Chondrocyte (in vitro differentiated cells): ENCODE measurements at regions not wholly inside any gene's neighbourhood (a gene's known extent, or its start where the extent isn't known, plus 50 kb on each side); places are given as distances from the start of the nearest gene placed in this dataset.

ENCODE experiments used
- DNase-seq: peaks from one replicate; pipeline ENCODE4 v3.0.0; 2021; ENCODE audit warnings: mixed read lengths, low spot score
- H3K27ac Mint-ChIP-seq: one replicate; pipeline ENCODE4 v1.8.0; 2021; ENCODE audit warnings: mild to moderate bottlenecking, moderate library complexity, mixed read lengths; ENCODE audit not compliant: unreplicated experiment
- H3K27me3 Mint-ChIP-seq: 2 replicates; pipeline ENCODE4 v1.8.0; 2021; ENCODE audit warnings: low read depth, mixed read lengths
- H3K36me3 Mint-ChIP-seq: 2 replicates; pipeline ENCODE4 v1.8.0; 2021; ENCODE audit warnings: low read depth, mixed read lengths
- H3K4me1 Mint-ChIP-seq: 2 replicates; pipeline ENCODE4 v1.8.0; 2021; ENCODE audit warnings: low read depth, mild to moderate bottlenecking, mixed read lengths
- H3K4me3 Mint-ChIP-seq: one replicate; pipeline ENCODE4 v1.8.0; 2021; ENCODE audit warnings: mild to moderate bottlenecking, moderate library complexity, mixed read lengths; ENCODE audit not compliant: unreplicated experiment
- H3K9me3 Mint-ChIP-seq: 2 replicates; pipeline ENCODE4 v1.8.0; 2021; ENCODE audit warnings: low read depth, mixed read lengths
- CTCF ChIP-seq: fragments of 200-600 bp; sonication (generic); IDR thresholded peaks from 2 replicates; pipeline ENCODE4 v1.5.0; 2021; ENCODE audit warnings: antibody characterized with exemption, mild to moderate bottlenecking, moderate library complexity

- Mint-ChIP-seq H3K4me3 (no peak overlapping the region), H3K27me3 (no peaks in the 10 kb centered on the region), H3K27ac (no peak overlapping the region), H3K36me3 (no peaks in the 10 kb centered on the region), H3K4me1 (peaks cover 31% of the 10 kb centered on the region), H3K9me3 (no peaks in the 10 kb centered on the region)
- TF ChIP-seq CTCF = no peak
- no peak for DNase-seq
Observed at GRCh38 chr17:71934520-71934919, 186.3 kb upstream of the SOX9 start.

- Mint-ChIP-seq H3K4me3 (no peak overlapping the region), H3K9me3 (no peaks in the 10 kb centered on the region), H3K27ac (no peak overlapping the region), H3K27me3 (no peaks in the 10 kb centered on the region), H3K36me3 (no peaks in the 10 kb centered on the region), H3K4me1 (peaks cover 25% of the 10 kb centered on the region)
- DNase-seq = no peak
- TF ChIP-seq CTCF = no peak
Observed at GRCh38 chr17:71935341-71935740, 185.5 kb upstream of the SOX9 start.

GRCh38 chr17:71936977-71937376, 183.8 kb upstream of the SOX9 start:
- no peak overlapping the region for H3K4me3 Mint-ChIP-seq
- no peaks in the 10 kb centered on the region for H3K27me3 Mint-ChIP-seq
- no peaks in the 10 kb centered on the region for H3K36me3 Mint-ChIP-seq
- H3K9me3 Mint-ChIP-seq = no peaks in the 10 kb centered on the region
- TF ChIP-seq CTCF = no peak
- H3K4me1 Mint-ChIP-seq = peaks cover 25% of the 10 kb centered on the region
- DNase-seq = no peak
- no peak overlapping the region for H3K27ac Mint-ChIP-seq

DNA sequence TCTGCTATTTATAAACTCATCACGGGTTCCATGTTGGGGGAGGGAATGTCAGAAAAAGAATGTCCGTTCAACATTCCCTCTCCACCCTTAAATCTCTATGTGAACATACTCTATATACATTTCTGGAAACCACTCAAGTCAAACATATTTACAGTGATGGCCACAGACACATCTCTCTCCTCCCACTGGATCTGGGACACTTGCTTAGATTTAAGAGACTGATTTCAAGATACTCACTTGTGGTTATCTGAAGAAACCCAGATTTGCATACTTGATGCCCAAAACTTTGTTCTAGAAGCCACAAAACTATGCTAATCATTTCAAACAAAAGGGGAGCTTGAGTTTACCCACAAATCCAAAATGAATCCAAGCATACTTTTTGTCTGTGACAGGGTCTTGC, 182.9 kb upstream of the SOX9 start:
- Mint-ChIP-seq H3K27ac (no peak overlapping the region), H3K9me3 (no peaks in the 10 kb centered on the region), H3K27me3 (no peaks in the 10 kb centered on the region), H3K4me3 (no peak overlapping the region), H3K4me1 (peaks cover 25% of the 10 kb centered on the region), H3K36me3 (no peaks in the 10 kb centered on the region)
- DNase-seq = no peak
- TF ChIP-seq CTCF = no peak

- Mint-ChIP-seq H3K36me3 (no peaks in the 10 kb centered on the region), H3K9me3 (no peaks in the 10 kb centered on the region)
- no peak for TF ChIP-seq CTCF
Observed at GRCh38 chr17:71938340-71939010, 182.3 kb upstream of the SOX9 start.

More at GRCh38 chr17:71938340-71939010, 182.3 kb upstream of the SOX9 start:
- Mint-ChIP-seq H3K27me3 (no peaks in the 10 kb centered on the region), H3K27ac (no peak overlapping the region), H3K4me3 (no peak overlapping the region), H3K4me1 (peaks cover 25% of the 10 kb centered on the region)
- DNase-seq = no peak
